Activated T-cell treated with anti-CD3 and anti-CD28 coated beads, Interleukin-2, amount 50 U/mL, for 48 hours (primary cell): ENCODE measurements at regions not wholly inside any gene's neighbourhood (a gene's known extent, or its start where the extent isn't known, plus 50 kb on each side); places are given as distances from the start of the nearest gene placed in this dataset.
"Not testable (repeated sequence)": the region's sequence is repeated elsewhere in the genome, so short reads cannot be mapped to it uniquely, and the experiment has no call there.

ENCODE experiments used
- DNase-seq, 2 experiments: peaks; one replicate each; pipeline ENCODE4 v3.0.0-alpha.2; 2020

DNA sequence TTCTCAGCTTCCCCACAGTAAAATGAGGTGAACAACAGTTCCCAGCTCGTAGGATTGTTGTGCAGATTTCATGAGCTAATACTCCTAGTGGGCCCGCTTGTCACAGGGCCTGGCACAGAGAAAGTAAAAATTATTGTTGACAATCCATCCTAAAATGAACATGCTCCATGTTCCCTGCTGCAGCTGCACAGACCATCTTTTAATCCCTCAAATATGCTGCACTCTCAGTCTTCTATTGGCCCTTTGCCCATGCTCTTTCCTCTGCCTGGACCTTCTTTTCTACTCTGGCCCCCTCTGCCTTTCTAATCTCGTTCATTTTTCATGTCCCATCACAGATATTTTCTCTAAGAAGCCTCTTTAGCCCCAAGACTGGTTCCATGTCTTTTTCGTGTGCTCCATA is 117.7 kb upstream of the NR3C1 start:
- no peak for DNase-seq

- DNase-seq, result not testable (repeated sequence)
Observed at GRCh38 chr5:143519215-143519614, 115.7 kb upstream of the NR3C1 start.

- not testable (repeated sequence) for DNase-seq
Observed at GRCh38 chr5:143517824-143518223, 114.3 kb upstream of the NR3C1 start.

GRCh38 chr5:143516249-143516648 is 112.8 kb upstream of the NR3C1 start:
- no peak for DNase-seq

- no peak for DNase-seq
Observed at GRCh38 chr5:143515829-143516228, 112.3 kb upstream of the NR3C1 start.

DNA sequence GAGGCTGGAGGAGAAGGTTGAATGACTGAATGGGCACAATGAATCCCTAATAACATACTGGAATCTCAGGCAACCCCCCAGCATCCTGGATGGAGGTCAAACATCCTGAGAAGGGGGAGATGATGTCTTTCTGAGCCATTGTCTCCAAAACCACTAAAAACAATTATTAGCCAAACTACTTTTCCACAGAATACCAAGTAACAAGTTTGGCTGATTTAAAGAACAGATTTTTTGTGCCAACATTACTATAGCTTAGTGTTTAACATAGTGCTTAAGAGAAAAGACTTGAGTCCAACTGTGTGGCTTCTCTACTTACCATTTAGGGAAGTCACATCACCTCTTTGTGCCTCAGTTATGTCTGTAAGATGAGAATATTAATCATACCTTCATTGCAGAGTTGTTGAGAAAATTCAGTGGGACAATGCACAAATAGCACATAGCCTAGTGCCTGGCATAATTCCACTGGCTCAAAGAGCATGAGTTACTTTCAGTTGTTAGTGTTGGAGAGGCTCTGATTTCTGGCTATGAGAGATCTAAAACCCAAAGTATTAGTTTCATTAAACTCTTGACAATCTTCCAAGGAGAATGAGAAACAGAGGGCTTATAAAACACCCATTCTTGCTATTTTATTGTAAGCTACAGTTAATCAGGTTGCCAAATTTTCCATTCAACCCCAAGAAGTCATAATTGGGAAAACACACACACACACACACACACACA is 111.3 kb upstream of the NR3C1 start:
- no peak for DNase-seq

GRCh38 chr5:143513720-143514119 is 110.2 kb upstream of the NR3C1 start:
- DNase-seq, result no peak

DNA sequence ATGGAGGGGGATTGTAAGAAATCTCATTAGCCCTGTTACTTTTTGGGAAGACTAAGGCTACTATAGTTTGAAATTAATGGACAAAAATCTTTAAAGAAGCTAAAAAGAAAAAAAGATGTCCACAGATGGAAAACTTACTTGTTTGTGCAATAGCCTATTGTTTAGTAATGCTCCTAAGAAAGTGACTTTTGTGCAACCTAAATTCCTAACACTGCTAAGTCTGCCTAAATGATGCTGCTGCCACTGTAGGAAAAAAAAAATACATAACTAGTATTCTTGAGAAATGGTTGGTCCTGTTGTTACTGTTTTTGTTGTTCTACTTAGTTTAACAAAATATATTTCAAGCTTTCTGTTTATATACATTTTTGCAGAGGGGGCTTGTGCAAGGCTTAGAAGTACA is 108.2 kb upstream of the NR3C1 start:
- no peak for DNase-seq

- no peak for DNase-seq
Observed at GRCh38 chr5:143509758-143510221, 106.3 kb upstream of the NR3C1 start.

GRCh38 chr5:143506836-143507552 is 103.5 kb upstream of the NR3C1 start:
- no peak for DNase-seq

DNA sequence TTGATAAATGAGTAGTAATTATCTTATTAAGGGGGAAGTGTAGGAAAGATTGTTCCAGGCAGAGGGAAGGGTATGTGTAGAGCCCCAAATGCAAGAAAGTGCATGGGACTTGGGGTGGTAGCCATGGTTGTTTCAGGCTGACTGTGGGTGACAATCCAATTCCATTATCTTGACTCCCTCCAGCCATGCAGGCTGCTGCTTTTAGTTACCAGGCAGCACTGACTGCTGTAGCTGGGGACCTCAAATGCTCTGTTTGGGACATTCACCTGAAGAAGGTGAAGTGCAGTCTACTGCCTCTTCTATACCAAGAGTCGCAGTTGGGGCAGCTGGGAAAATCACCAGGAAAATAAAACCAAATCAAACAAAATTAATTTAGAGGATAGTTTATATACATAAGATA is 102.4 kb upstream of the NR3C1 start:
- no peak for DNase-seq

- no peak for DNase-seq
Observed at GRCh38 chr5:143505354-143505753, 101.9 kb upstream of the NR3C1 start.

GRCh38 chr5:143501310-143502044 is 98.0 kb upstream of the NR3C1 start:
- DNase-seq, result no peak

- DNase-seq, result no peak
Observed at GRCh38 chr5:143499480-143500114, 96.1 kb upstream of the NR3C1 start.

DNA sequence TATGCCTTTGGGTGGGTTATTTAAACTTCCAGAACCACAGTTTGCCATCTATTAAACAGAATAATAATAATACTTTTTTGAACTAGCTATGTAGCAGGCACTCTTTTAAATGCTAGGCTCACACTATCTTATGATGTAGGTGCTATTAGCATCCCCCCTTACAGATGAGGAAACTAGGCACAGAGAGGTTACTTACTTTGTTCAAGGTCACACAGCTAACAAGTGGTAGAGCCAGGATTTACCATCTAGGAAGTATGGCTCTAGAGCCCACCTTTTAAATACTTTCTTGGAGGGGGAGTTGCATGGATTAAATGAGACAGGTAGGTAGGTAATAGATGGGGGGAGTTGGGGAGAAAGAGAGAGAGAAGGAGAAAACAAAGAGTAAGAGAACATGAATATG is 95.3 kb upstream of the NR3C1 start:
- no peak for DNase-seq

GRCh38 chr5:143497749-143498148 is 94.3 kb upstream of the NR3C1 start:
- no peak for DNase-seq

DNA sequence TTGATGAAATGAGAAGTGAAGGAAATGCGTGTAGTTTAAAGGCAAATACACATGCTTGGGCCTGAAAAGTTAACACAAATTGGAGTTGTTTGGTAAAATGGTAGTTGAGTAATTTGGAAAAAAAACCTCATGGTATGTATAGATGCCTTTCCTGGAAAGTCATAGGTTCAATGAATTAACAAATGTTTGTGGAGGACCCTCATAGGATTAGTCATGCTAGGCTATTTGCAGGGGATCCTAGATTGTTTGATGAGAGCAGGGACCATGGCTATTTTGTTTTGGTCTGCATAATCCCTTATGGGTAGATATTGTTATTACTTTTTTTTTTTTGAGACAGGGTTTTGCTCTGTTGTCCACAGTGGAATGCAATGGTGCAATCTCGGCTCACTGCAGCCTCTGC is 93.5 kb upstream of the NR3C1 start:
- no peak for DNase-seq

GRCh38 chr5:143495821-143496275 is 92.4 kb upstream of the NR3C1 start:
- DNase-seq, result no peak

DNA sequence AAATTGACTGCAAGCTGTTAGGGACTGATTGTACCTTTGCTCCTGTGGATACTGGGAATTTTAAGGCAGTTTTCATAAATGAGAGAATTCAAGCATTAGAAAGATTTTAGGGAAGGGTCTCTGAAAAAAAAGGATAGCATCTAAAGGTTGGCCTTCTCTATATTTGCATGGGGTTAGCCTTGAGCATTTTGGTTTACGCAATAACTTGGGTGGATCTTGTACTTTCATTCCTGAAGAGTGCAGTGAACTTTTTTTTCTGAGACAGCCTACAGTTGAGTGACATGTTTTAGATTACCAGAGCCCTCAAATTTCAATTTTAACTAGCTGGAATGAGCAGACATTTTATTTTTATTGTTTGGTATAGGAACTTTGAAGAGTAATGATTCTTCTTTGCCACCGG is 91.6 kb upstream of the NR3C1 start:
- no peak for DNase-seq

DNA sequence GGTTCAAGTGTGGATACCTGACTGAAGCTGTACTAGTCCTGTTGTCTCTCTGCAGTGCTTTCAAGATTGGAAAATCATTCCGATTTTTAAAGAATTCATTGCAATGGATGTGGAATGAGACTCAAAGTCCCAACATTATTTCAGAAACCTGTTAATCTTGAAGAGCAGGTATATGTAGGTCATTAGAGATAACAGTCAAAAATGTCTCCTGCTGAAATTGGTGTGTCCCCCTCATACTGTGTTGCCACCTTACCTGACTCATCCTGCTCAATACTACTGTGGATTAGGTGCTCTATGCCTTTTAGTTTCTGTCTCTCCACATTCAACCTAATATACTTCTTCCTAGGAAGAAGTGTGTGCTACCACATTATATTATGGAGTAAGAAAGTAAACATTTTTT is 91.1 kb upstream of the NR3C1 start:
- no peak for DNase-seq

GRCh38 chr5:143494162-143494561 is 90.7 kb upstream of the NR3C1 start:
- no peak for DNase-seq

DNA sequence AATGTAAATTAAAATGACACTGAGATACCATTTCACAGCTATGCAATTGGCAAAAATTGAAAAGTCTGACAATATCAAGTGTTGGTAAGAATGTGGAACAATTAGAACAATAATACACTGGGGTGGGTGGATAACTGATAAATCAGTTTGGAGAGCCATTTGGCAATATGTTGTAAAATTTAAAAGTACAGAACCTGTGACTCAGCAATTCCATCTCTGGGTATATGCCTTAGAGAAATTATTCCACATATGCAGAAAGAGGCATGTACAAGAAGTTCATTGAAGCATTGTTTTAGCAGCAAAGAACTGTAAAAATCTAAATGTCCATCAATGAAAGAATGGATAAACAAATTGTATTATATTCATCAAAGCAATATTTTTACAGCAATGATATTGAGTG is 89.3 kb upstream of the NR3C1 start:
- DNase-seq, result no peak

- no peak for DNase-seq
Observed at GRCh38 chr5:143491646-143492045, 88.2 kb upstream of the NR3C1 start.
